H9 (cell line): ENCODE measurements at regions not wholly inside any gene's neighbourhood (a gene's known extent, or its start where the extent isn't known, plus 50 kb on each side); places are given as distances from the start of the nearest gene placed in this dataset.

Experiments used
- DNase-seq: peaks from one replicate; pipeline ENCODE4 v3.0.0-alpha.2; 2017
- H2AFZ ChIP-seq: one replicate; pipeline ENCODE4 v1.6.1; 2013; ENCODE audit warnings: mild to moderate bottlenecking, low read length, control low read depth, moderate library complexity
- H2AK5ac ChIP-seq: 2 replicates; pipeline ENCODE4 v1.6.1; 2013; ENCODE audit warnings: low read length, control low read depth, mixed read lengths; ENCODE audit not compliant: insufficient read length
- H2BK120ac ChIP-seq: one replicate; pipeline ENCODE4 v1.6.1; 2013; ENCODE audit warnings: low read depth, mild to moderate bottlenecking, low read length, control low read depth, inconsistent platforms; ENCODE audit not compliant: poor library complexity, severe bottlenecking
- H2BK12ac ChIP-seq: 2 replicates; pipeline ENCODE4 v1.6.1; 2013; ENCODE audit warnings: low read length, control low read depth, mixed read lengths, low read depth; ENCODE audit not compliant: insufficient read length
- H2BK15ac ChIP-seq: 2 replicates; pipeline ENCODE4 v1.6.1; 2013; ENCODE audit warnings: low read depth, low read length, control low read depth
- H2BK20ac ChIP-seq: one replicate; pipeline ENCODE4 v1.6.1; 2013; ENCODE audit warnings: low read depth, mild to moderate bottlenecking, low read length, control low read depth, inconsistent platforms; ENCODE audit not compliant: poor library complexity, severe bottlenecking
- H2BK5ac ChIP-seq: 2 replicates; pipeline ENCODE4 v1.6.1; 2013; ENCODE audit warnings: low read length, control low read depth, mixed read lengths; ENCODE audit not compliant: insufficient read length
- H3K14ac ChIP-seq: 2 replicates; pipeline ENCODE4 v1.6.1; 2013; ENCODE audit warnings: low read length, control low read depth; ENCODE audit not compliant: insufficient read depth
- H3K18ac ChIP-seq: 2 replicates; pipeline ENCODE4 v1.6.1; 2013; ENCODE audit warnings: low read depth, mild to moderate bottlenecking, mixed read lengths, low read length, control low read depth; ENCODE audit not compliant: insufficient read length
- H3K23ac ChIP-seq: 2 replicates; pipeline ENCODE4 v1.6.1; 2013; ENCODE audit warnings: low read length, control low read depth, mixed read lengths, low read depth; ENCODE audit not compliant: insufficient read length
- H3K23me2 ChIP-seq: 2 replicates; pipeline ENCODE4 v1.6.1; 2013; ENCODE audit warnings: low read depth, mild to moderate bottlenecking, mixed read lengths, low read length, control low read depth; ENCODE audit not compliant: insufficient read length, poor library complexity, severe bottlenecking
- H3K27ac ChIP-seq: 2 replicates; pipeline ENCODE4 v1.5.1; 2013; ENCODE audit warnings: low read length, control low read depth, mixed read lengths, low read depth; ENCODE audit not compliant: insufficient read length
- H3K27me3 ChIP-seq: 2 replicates; pipeline ENCODE4 v1.6.1; 2013; ENCODE audit warnings: low read length, control low read depth, inconsistent platforms; ENCODE audit not compliant: insufficient read depth
- H3K4ac ChIP-seq: 2 replicates; pipeline ENCODE4 v1.6.1; 2013; ENCODE audit warnings: low read depth, mild to moderate bottlenecking, control low read depth, inconsistent platforms, low read length, moderate library complexity
- H3K4me1 ChIP-seq: 2 replicates; pipeline ENCODE4 v1.6.1; 2013; ENCODE audit warnings: low read length, control low read depth, inconsistent platforms; ENCODE audit not compliant: insufficient read depth
- H3K4me2 ChIP-seq: 2 replicates; pipeline ENCODE4 v1.6.1; 2013; ENCODE audit warnings: low read length, control low read depth, mixed read lengths; ENCODE audit not compliant: insufficient read length, insufficient read depth
- H3K56ac ChIP-seq: 2 replicates; pipeline ENCODE4 v1.6.1; 2013; ENCODE audit warnings: low read depth, mild to moderate bottlenecking, mixed read lengths, low read length, control low read depth; ENCODE audit not compliant: insufficient read length
- H3K79me1 ChIP-seq: 2 replicates; pipeline ENCODE4 v1.6.1; 2013; ENCODE audit warnings: low read depth, mild to moderate bottlenecking, moderate library complexity, low read length, control low read depth, inconsistent platforms; ENCODE audit not compliant: insufficient read depth, poor library complexity, severe bottlenecking
- H3K79me2 ChIP-seq: 2 replicates; pipeline ENCODE4 v1.6.1; 2013; ENCODE audit warnings: low read length, control low read depth, inconsistent platforms; ENCODE audit not compliant: insufficient read depth
- H3K9ac ChIP-seq: 2 replicates; pipeline ENCODE4 v1.6.1; 2013; ENCODE audit warnings: low read length, control low read depth, mixed read lengths; ENCODE audit not compliant: insufficient read length; ENCODE audit errors: extremely low read depth
- H3K9me3 ChIP-seq: one replicate; pipeline ENCODE4 v1.6.1; 2013; ENCODE audit warnings: low read depth, low read length, inconsistent platforms; ENCODE audit not compliant: control insufficient read depth
- H3T11ph ChIP-seq: one replicate; pipeline ENCODE4 v1.6.1; 2013; ENCODE audit warnings: mild to moderate bottlenecking, low read length, control low read depth, inconsistent platforms
- H4K20me1 ChIP-seq: one replicate; pipeline ENCODE4 v1.6.1; 2013; ENCODE audit not compliant: control insufficient read depth, insufficient read length, insufficient read depth
- H4K5ac ChIP-seq: 2 replicates; pipeline ENCODE4 v1.6.1; 2013; ENCODE audit warnings: low read depth, mild to moderate bottlenecking, mixed read lengths, low read length, control low read depth; ENCODE audit not compliant: insufficient read length
- H4K8ac ChIP-seq: replicated peaks from 2 replicates; pipeline ENCODE4 v1.6.1; 2013; ENCODE audit warnings: low read length, control low read depth, mixed read lengths, low read depth; ENCODE audit not compliant: insufficient read length
- H4K91ac ChIP-seq: 2 replicates; pipeline ENCODE4 v1.6.1; 2013; ENCODE audit warnings: low read depth, mild to moderate bottlenecking, moderate library complexity, mixed read lengths, low read length, control low read depth; ENCODE audit not compliant: insufficient read length
- H3K27ac Mint-ChIP-seq, 3 experiments: 2 replicates in 2 of 3; 3 replicates in 1 of 3; pipeline ENCODE4 v1.8.0; 2020 to 2021; ENCODE audit warnings: mixed read lengths in 3 of 3, mild to moderate bottlenecking in 1 of 3, moderate library complexity in 1 of 3
- H3K27me3 Mint-ChIP-seq: 2 replicates; pipeline ENCODE4 v1.8.0; 2021; ENCODE audit warnings: low read depth, mild to moderate bottlenecking, moderate library complexity, mixed read lengths
- H3K36me3 Mint-ChIP-seq, 3 experiments: 2 replicates in 2 of 3; 3 replicates in 1 of 3; pipeline ENCODE4 v1.8.0; 2020 to 2021; ENCODE audit warnings: low read depth in 3 of 3, mixed read lengths in 3 of 3; ENCODE audit not compliant: insufficient read depth in 1 of 3
- H3K4me1 Mint-ChIP-seq, 2 experiments: 2 replicates each; pipeline ENCODE4 v1.8.0; 2020; ENCODE audit warnings: mixed read lengths in 2 of 2
- H3K4me3 Mint-ChIP-seq, 2 experiments: 2 replicates in 1 of 2; 3 replicates in 1 of 2; pipeline ENCODE4 v1.8.0; 2020 to 2021; ENCODE audit warnings: mild to moderate bottlenecking in 2 of 2, mixed read lengths in 2 of 2, moderate library complexity in 1 of 2
- H3K9me3 Mint-ChIP-seq, 2 experiments: 2 replicates in 1 of 2; 3 replicates in 1 of 2; pipeline ENCODE4 v1.8.0; 2020; ENCODE audit warnings: mild to moderate bottlenecking in 2 of 2, mixed read lengths in 2 of 2, moderate library complexity in 1 of 2
- CTCF ChIP-seq: fragments of 200-600 bp; sonication (generic); conservative IDR thresholded peaks from 3 replicates; pipeline ENCODE4 v1.8.0; 2021; ENCODE audit warnings: antibody characterized with exemption, mild to moderate bottlenecking
- WGBS: extraction: QIAGEN DNeasy Blood & Tissue Kit; methylation state at CpG from one replicate; pipeline ENCODE4 v1.1.7; 2013; ENCODE audit warnings: missing lambda C conversion rate, low lambda C conversion rate, mixed read lengths; ENCODE audit not compliant: insufficient read length; ENCODE audit errors: extremely low coverage; 5-methylcytosine and 5-hydroxymethylcytosine counted together

DNA sequence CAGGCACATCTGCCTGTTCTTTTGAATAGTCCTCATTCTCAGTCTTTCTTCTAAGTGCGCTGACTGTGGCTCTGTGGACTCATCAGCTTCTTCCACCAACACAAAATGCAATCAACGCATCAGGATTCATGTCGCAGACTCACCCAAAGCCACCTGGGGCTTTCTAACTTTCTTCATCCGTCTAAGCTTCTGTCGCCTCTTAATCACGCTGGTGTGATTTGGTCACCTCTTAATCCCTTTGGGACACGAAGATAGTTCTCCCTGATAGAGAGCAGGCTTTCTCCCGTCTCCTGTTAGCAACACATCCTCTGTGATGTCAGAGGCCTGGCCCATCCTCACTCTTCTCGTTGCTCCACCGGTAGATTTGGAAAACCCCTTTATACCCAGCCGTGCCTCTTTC is 78.0 kb upstream of the FOXQ1 start:
- H3K4me3 Mint-ChIP-seq: no peak overlapping the region
- Histone ChIP-seq H4K8ac (no peak overlapping the region), H3K9me3 (no peaks in the 10 kb centered on the region), H3K14ac (no peak overlapping the region), H2BK120ac (no peak overlapping the region), H3K4me2 (no peak overlapping the region), H3K79me1 (no peaks in the 10 kb centered on the region), H2AFZ (no peak overlapping the region), H3K23me2 (no peaks in the 10 kb centered on the region), H2BK5ac (no peak overlapping the region), H4K20me1 (no peaks in the 10 kb centered on the region), H2BK15ac (no peak overlapping the region), H2BK12ac (no peak overlapping the region), H3K9ac (no peak overlapping the region), H3K27me3 (no peaks in the 10 kb centered on the region), H3K18ac (no peak overlapping the region), H4K91ac (no peak overlapping the region), H3K23ac (no peak overlapping the region), H3K56ac (no peak overlapping the region), H3K4ac (no peak overlapping the region), H4K5ac (no peak overlapping the region), H3K79me2 (no peaks in the 10 kb centered on the region), H3K27ac (no peak overlapping the region), H2BK20ac (no peak overlapping the region), H2AK5ac (no peak overlapping the region), H3T11ph (no peak overlapping the region), H3K4me1 (no peaks in the 10 kb centered on the region)
- H3K4me1 Mint-ChIP-seq: peaks cover 0 to 2% of the 10 kb centered on the region in 2 experiments; a peak in 1 of 4 replicates
- no peak for TF ChIP-seq CTCF
- no CpG with 5 or more reads among the region's 11 CpGs for WGBS
- no peaks in the 10 kb centered on the region for H3K9me3 Mint-ChIP-seq
- H3K36me3 Mint-ChIP-seq: no peaks in the 10 kb centered on the region
- peaks cover 31% of the 10 kb centered on the region for H3K27me3 Mint-ChIP-seq
- no peak overlapping the region for H3K27ac Mint-ChIP-seq
- no peak for DNase-seq
